Smooth muscle cell (in vitro differentiated cells): ENCODE measurements at regions not wholly inside any gene's neighbourhood (a gene's known extent, or its start where the extent isn't known, plus 50 kb on each side); places are given as distances from the start of the nearest gene placed in this dataset.

Experiments
- DNase-seq: peaks from one replicate; lab custom pipeline; 2025; ENCODE audit not compliant: unreplicated experiment; lab: John Stamatoyannopoulos, UW
- H2AFZ ChIP-seq: fragments of 200-600 bp; sonication (generic); 2 replicates; pipeline ENCODE4 v1.6.0; 2016; ENCODE audit warnings: antibody characterized with exemption, low read depth, mild to moderate bottlenecking
- H3F3A ChIP-seq: fragments of 200-600 bp; sonication (generic); 2 replicates; pipeline ENCODE4 v1.6.0; 2017; ENCODE audit warnings: antibody characterized with exemption, low read depth
- H3K27ac ChIP-seq: fragments of 200-600 bp; sonication (generic); 2 replicates; pipeline ENCODE4 v1.5.1; 2016; ENCODE audit warnings: low read depth, mild to moderate bottlenecking
- H3K27me3 ChIP-seq: fragments of 200-600 bp; sonication (generic); 2 replicates; pipeline ENCODE4 v1.6.1; 2016; ENCODE audit warnings: low read depth, mild to moderate bottlenecking
- H3K36me3 ChIP-seq: fragments of 200-600 bp; sonication (generic); 2 replicates; pipeline ENCODE4 v1.5.1; 2016; ENCODE audit warnings: low read depth
- H3K4me1 ChIP-seq: fragments of 200-600 bp; sonication (generic); 2 replicates; pipeline ENCODE4 v1.5.1; 2016; ENCODE audit warnings: low read depth
- H3K4me2 ChIP-seq: fragments of 200-600 bp; sonication (generic); 2 replicates; pipeline ENCODE4 v1.6.0; 2016; ENCODE audit warnings: mild to moderate bottlenecking
- H3K4me3 ChIP-seq: fragments of 200-600 bp; sonication (generic); 2 replicates; pipeline ENCODE4 v1.5.1; 2016; ENCODE audit warnings: mild to moderate bottlenecking
- H3K79me2 ChIP-seq: fragments of 200-600 bp; sonication (generic); 2 replicates; pipeline ENCODE4 v1.6.0; 2016; ENCODE audit warnings: low read depth, mild to moderate bottlenecking
- H3K9ac ChIP-seq: fragments of 200-600 bp; sonication (generic); 2 replicates; pipeline ENCODE4 v1.6.0; 2016; ENCODE audit warnings: low read depth
- H3K9me3 ChIP-seq: fragments of 200-600 bp; sonication (generic); replicated peaks from 2 replicates; pipeline ENCODE4 v1.5.1; 2016; ENCODE audit warnings: low read depth
- H4K20me1 ChIP-seq: fragments of 200-600 bp; sonication (generic); 2 replicates; pipeline ENCODE4 v1.6.0; 2016; ENCODE audit warnings: low read depth
- WGBS: methylation state at CpG from one replicate; pipeline ENCODE4 v1.1.7; 2016; ENCODE audit warnings: low lambda C conversion rate; 5-methylcytosine and 5-hydroxymethylcytosine counted together
- TF ChIP-seq, protein P1 (sequence below): fragments of 200-600 bp; sonication (generic); IDR thresholded peaks from 2 replicates; pipeline ENCODE4 v1.5.1; 2017; ENCODE audit warnings: borderline replicate concordance, mild to moderate bottlenecking, antibody characterized with exemption; ENCODE audit not compliant: insufficient read depth, poor library complexity, severe bottlenecking

GRCh38 chr18:61643884-61644647 lies 248.7 kb downstream of the RNF152 start:
- Histone ChIP-seq H3K36me3 (no peaks in the 10 kb centered on the region), H3K79me2 (no peaks in the 10 kb centered on the region), H3K27me3 (no peaks in the 10 kb centered on the region), H3K4me2 (no peak overlapping the region), H3K9ac (no peak overlapping the region), H3K4me1 (no peaks in the 10 kb centered on the region), H3K9me3 (no peaks in the 10 kb centered on the region), H2AFZ (no peak overlapping the region), H3F3A (no peaks in the 10 kb centered on the region), H3K27ac (no peak overlapping the region), H3K4me3 (no peak overlapping the region), H4K20me1 (no peaks in the 10 kb centered on the region)
- TF ChIP-seq, protein P1, sequence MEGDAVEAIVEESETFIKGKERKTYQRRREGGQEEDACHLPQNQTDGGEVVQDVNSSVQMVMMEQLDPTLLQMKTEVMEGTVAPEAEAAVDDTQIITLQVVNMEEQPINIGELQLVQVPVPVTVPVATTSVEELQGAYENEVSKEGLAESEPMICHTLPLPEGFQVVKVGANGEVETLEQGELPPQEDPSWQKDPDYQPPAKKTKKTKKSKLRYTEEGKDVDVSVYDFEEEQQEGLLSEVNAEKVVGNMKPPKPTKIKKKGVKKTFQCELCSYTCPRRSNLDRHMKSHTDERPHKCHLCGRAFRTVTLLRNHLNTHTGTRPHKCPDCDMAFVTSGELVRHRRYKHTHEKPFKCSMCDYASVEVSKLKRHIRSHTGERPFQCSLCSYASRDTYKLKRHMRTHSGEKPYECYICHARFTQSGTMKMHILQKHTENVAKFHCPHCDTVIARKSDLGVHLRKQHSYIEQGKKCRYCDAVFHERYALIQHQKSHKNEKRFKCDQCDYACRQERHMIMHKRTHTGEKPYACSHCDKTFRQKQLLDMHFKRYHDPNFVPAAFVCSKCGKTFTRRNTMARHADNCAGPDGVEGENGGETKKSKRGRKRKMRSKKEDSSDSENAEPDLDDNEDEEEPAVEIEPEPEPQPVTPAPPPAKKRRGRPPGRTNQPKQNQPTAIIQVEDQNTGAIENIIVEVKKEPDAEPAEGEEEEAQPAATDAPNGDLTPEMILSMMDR, result no peak
- DNase-seq, result no peak
- WGBS, result 79% methylated on average over 8 of the region's 8 CpGs

DNA sequence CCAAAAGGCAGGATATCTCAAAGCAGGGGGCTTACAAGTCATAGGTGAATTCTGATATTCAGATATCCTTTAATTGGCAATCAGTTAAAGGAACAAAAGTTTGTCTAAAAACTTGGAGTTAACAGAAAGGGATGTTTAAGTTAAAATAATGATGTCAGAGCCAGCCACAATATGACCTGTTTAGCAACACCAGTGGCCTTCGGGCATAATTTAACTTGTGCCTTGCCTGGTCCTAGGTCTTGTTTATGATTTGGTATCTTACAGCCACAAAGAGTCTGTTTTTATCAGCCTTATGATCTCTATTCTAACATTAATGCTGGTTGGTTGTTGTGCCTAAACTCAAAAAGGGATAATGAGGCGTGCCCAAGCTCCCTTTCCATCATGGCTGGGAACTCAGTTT lies 252.9 kb downstream of the RNF152 start:
- Histone ChIP-seq H4K20me1 (no peaks in the 10 kb centered on the region), H2AFZ (no peak overlapping the region)
- 88% methylated on average over 2 of the region's 2 CpGs for WGBS

DNA sequence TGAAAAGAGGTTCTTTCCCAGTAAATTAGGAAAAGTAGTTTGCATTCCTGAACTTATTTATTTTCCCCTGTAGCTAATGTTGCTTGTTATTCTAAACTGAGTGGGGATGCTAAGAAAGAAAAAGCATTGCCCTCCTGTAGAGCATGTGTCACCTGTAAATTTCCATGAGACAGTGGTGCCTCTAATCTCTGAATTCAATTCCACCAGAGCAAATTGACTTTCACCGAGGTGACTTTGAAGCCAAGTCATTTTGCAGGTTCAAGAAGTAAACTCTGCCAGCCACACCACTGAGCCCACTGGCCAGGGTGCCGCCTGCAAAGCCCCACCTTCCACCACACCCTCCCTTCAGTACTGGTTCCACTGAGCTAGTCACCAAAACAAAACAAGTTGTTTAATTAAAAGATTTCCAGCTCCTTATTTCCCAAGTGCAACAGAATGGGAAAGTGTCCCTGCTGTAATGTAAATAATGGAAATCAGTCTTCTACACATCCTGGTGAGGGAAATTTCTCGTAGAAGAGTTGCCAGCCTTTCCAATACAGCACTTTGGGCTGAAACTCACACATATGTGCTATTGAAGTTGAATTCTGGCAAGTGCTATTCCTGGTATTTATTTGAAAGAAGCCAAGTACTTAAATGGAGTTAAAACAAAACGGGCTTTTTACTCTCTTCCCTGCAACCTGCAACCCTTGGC lies 254.8 kb downstream of the RNF152 start:
- Histone ChIP-seq H3K9me3 (no peaks in the 10 kb centered on the region), H3K36me3 (no peaks in the 10 kb centered on the region), H3F3A (no peaks in the 10 kb centered on the region), H3K4me3 (no peak overlapping the region), H4K20me1 (no peaks in the 10 kb centered on the region), H3K79me2 (no peaks in the 10 kb centered on the region), H3K9ac (no peak overlapping the region), H2AFZ (no peak overlapping the region), H3K4me2 (no peak overlapping the region), H3K4me1 (peaks cover 22% of the 10 kb centered on the region), H3K27ac (no peak overlapping the region), H3K27me3 (no peaks in the 10 kb centered on the region)
- no peak for DNase-seq
- TF ChIP-seq, protein P1, result no peak
- 56% methylated on average over 4 of the region's 4 CpGs for WGBS

More for the DNA sequence above, 252.9 kb downstream of the RNF152 start:
- TF ChIP-seq, protein P1, result no peak
- H3K79me2 ChIP-seq, result no peaks in the 10 kb centered on the region
- no peak overlapping the region for H3K27ac ChIP-seq
- H3K27me3 ChIP-seq, result no peaks in the 10 kb centered on the region
- H3K4me3 ChIP-seq, result no peak overlapping the region
- no peak overlapping the region for H3K4me2 ChIP-seq
- no peaks in the 10 kb centered on the region for H3F3A ChIP-seq
- no peak for DNase-seq
- H3K4me1 ChIP-seq, result peaks cover 22% of the 10 kb centered on the region
- no peak overlapping the region for H3K9ac ChIP-seq
- H3K9me3 ChIP-seq, result no peaks in the 10 kb centered on the region
- H3K36me3 ChIP-seq, result no peaks in the 10 kb centered on the region

DNA sequence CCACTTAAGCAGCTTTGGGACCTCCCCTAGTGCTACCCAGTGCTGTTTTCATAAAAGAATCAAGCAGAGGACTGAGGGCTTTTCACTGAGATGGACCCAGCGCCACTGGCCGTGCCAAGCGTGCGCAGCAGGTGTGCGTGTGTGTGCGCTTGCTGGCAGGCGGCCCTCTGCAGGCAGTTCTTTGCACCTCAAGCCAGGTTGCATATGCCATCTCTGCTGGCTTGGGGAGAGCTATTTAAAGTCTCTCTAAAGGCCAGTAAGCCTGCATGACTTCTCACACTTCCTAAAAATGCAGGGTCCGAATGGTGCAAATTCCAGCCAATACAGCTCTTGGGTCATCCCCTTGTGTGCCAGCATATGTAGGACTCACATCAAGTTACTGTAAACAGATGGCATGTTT lies 255.5 kb downstream of the RNF152 start:
- H4K20me1 ChIP-seq, result no peaks in the 10 kb centered on the region
- no peaks in the 10 kb centered on the region for H3K36me3 ChIP-seq
- no peaks in the 10 kb centered on the region for H3K9me3 ChIP-seq
- H3K4me3 ChIP-seq, result no peak overlapping the region
- no peak overlapping the region for H3K9ac ChIP-seq
- no peaks in the 10 kb centered on the region for H3K79me2 ChIP-seq
- no peak overlapping the region for H3K27ac ChIP-seq
- H3F3A ChIP-seq, result no peaks in the 10 kb centered on the region
- H3K4me2 ChIP-seq, result no peak overlapping the region
- TF ChIP-seq, protein P1, result no peak
- H2AFZ ChIP-seq, result peak overlapping the region; percentile 80
- H3K4me1 ChIP-seq, result peaks cover 22% of the 10 kb centered on the region
- WGBS, result 66% methylated on average over 8 of the region's 8 CpGs
- no peak for DNase-seq
- H3K27me3 ChIP-seq, result no peaks in the 10 kb centered on the region
